Stomach (tissue), 4 donors: ENCODE measurements at regions not wholly inside any gene's neighbourhood (a gene's known extent, or its start where the extent isn't known, plus 50 kb on each side); places are given as distances from the start of the nearest gene placed in this dataset.

Experiments
- EP300 ChIP-seq: sonication (generic); formaldehyde crosslinking; IDR thresholded peaks from one replicate; pipeline ENCODE4 v1.6.1; 2017; ENCODE audit warnings: antibody characterized with exemption
- TF ChIP-seq, protein P1 (sequence below), 7 experiments: fragments of 450-650 bp in 4 of 7; fragments of 200-600 bp in 3 of 7; sonication (generic) in 3 of 7; IDR thresholded peaks; one replicate each; pipeline ENCODE4 v1.5.1; 2016 to 2019; ENCODE audit warnings: antibody characterized with exemption in 7 of 7, control low read depth in 2 of 7, mild to moderate bottlenecking in 1 of 7

GRCh38 chr2:235314371-235314930, 179.4 kb upstream of the AGAP1 start:
- TF ChIP-seq, protein P1, sequence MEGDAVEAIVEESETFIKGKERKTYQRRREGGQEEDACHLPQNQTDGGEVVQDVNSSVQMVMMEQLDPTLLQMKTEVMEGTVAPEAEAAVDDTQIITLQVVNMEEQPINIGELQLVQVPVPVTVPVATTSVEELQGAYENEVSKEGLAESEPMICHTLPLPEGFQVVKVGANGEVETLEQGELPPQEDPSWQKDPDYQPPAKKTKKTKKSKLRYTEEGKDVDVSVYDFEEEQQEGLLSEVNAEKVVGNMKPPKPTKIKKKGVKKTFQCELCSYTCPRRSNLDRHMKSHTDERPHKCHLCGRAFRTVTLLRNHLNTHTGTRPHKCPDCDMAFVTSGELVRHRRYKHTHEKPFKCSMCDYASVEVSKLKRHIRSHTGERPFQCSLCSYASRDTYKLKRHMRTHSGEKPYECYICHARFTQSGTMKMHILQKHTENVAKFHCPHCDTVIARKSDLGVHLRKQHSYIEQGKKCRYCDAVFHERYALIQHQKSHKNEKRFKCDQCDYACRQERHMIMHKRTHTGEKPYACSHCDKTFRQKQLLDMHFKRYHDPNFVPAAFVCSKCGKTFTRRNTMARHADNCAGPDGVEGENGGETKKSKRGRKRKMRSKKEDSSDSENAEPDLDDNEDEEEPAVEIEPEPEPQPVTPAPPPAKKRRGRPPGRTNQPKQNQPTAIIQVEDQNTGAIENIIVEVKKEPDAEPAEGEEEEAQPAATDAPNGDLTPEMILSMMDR (IDR thresholded peaks at IDR 0.05), result no peak
- no peak for TF ChIP-seq EP300
